Urinary bladder (tissue), 3 donors: ENCODE measurements at regions not wholly inside any gene's neighbourhood (a gene's known extent, or its start where the extent isn't known, plus 50 kb on each side); places are given as distances from the start of the nearest gene placed in this dataset.
A peak's percentile ranks its signal among the peaks of the same experiment; 100 is the strongest.
"Not testable (repeated sequence)": the region's sequence is repeated elsewhere in the genome, so short reads cannot be mapped to it uniquely, and the experiment has no call there.

ENCODE experiments used
- DNase-seq: peaks from one replicate; pipeline ENCODE4 v3.0.0-alpha.2; 2015; ENCODE audit errors: extremely low spot score
- H3K27ac ChIP-seq: one replicate; pipeline ENCODE4 v1.5.1; 2013; ENCODE audit warnings: low read depth, mild to moderate bottlenecking, moderate library complexity
- H3K36me3 ChIP-seq: one replicate; pipeline ENCODE4 v1.6.1; 2013; ENCODE audit warnings: mild to moderate bottlenecking, moderate library complexity; ENCODE audit not compliant: insufficient read depth
- H3K4me1 ChIP-seq: one replicate; pipeline ENCODE4 v1.6.1; 2013; ENCODE audit warnings: mild to moderate bottlenecking, moderate library complexity; ENCODE audit not compliant: insufficient read depth
- H3K4me3 ChIP-seq: one replicate; pipeline ENCODE4 v1.5.1; 2013; ENCODE audit warnings: low read depth, low read length
- WGBS: extraction: QIAGEN DNeasy Blood & Tissue Kit; methylation state at CpG from one replicate; pipeline ENCODE4 v1.1.7; 2013; 5-methylcytosine and 5-hydroxymethylcytosine counted together
- donor health status: healthy with polysubstance abuse.
- donor health status: healthy.

- no peak for DNase-seq
- H3K4me3 ChIP-seq, result no peak overlapping the region
- no peak overlapping the region for H3K27ac ChIP-seq
- no peaks in the 10 kb centered on the region for H3K36me3 ChIP-seq
- no peaks in the 10 kb centered on the region for H3K4me1 ChIP-seq
These were observed 620.5 kb upstream of the CITED2 start for GRCh38 chr6:139994998-139995397.

DNA sequence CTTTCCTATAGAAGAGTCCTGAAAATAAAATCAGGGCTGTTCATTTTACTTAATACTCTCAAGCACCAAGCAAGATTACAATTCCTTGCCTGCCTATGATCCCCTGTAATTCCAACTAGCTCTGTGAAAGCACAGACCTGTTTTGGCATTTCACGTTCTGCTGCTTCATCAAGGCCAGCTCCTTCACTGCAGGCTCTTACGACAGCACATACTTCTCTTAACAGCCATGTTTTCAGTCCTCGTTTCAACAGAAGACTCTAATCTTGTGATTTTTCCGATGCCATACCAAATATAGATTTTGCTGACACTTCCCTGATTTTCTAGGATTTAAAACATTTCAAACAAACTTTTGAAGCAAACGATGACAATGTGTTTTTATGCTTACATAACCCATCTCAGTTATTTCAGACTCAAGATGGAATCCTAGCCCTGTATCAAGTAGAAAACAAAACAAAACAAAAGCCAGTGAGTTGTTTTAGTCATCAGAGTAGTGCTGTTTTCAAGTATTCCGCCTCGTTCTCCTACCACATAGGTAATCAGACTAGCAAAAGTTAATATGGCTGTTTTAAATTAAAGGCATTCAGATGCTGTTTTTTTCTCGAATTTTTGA lies 616.5 kb upstream of the CITED2 start:
- DNase-seq, result no peak
- Histone ChIP-seq H3K4me3 (no peak overlapping the region), H3K36me3 (no peaks in the 10 kb centered on the region), H3K4me1 (no peaks in the 10 kb centered on the region), H3K27ac (peak overlapping the region; percentile 30)
- WGBS, result 32% methylated on average over 8 of the region's 8 CpGs

DNA sequence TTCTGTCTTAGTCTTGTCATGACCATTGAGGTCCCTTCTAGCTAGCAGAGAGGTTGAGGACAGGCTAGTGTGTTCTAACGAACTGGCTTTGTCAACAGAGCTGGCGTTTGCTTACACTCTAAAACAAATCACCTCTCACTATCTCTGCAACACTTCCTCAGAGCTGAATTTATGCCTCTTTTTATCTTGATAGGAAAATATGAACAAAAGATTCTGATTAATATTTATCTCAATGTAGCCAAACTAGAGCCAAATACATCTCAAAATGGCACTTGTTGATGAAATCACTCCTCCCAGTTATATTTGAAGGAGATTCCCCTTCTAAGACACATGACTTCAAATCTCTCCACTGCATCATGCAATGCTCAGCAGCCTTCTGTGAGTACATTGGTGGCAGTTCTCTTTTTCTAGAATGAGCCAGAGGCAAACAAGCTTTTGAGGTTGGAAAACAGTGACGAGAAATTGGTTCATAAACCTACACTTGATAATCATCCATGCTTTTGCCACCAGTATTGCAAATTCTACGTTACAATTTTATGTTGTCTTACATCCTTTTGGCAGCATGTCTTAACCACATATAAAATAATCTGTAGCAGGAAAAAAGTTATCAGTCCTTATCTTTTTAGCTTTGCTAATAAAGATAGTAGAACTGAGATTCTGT lies 615.7 kb upstream of the CITED2 start:
- no peak for DNase-seq
- WGBS, result 24% methylated on average over 4 of the region's 4 CpGs
- Histone ChIP-seq H3K4me3 (no peak overlapping the region), H3K36me3 (no peaks in the 10 kb centered on the region), H3K4me1 (no peaks in the 10 kb centered on the region), H3K27ac (no peak overlapping the region)

DNA sequence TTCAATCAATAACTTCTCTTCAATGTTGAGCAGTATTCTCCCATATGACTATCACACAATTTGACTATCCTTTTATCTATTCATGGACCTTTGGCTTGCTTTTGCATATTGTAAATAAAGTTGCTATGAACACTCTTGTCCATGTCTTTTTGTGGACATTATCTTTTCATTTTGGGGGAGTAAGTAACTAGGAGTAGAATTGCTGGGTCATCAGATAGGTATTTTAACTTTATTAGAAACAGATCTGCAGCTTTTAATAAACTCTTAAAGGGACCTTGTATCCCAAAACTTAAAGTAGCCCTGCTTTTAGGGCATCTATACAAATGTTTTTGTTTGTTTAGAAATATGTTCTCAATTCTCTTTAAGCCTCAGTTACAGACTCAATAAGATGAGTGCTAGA lies 614.2 kb upstream of the CITED2 start:
- Histone ChIP-seq H3K4me1 (no peaks in the 10 kb centered on the region), H3K36me3 (no peaks in the 10 kb centered on the region), H3K27ac (no peak overlapping the region), H3K4me3 (no peak overlapping the region)
- no peak for DNase-seq

GRCh38 chr6:139987091-139987490 lies 612.6 kb upstream of the CITED2 start:
- DNase-seq, result no peak
- H3K4me1 ChIP-seq, result no peaks in the 10 kb centered on the region
- H3K36me3 ChIP-seq, result no peaks in the 10 kb centered on the region
- no peak overlapping the region for H3K4me3 ChIP-seq
- no peak overlapping the region for H3K27ac ChIP-seq

GRCh38 chr6:139985236-139985815 lies 610.9 kb upstream of the CITED2 start:
- DNase-seq, result no peak
- Histone ChIP-seq H3K4me3 (no peak overlapping the region), H3K27ac (no peak overlapping the region), H3K4me1 (no peaks in the 10 kb centered on the region), H3K36me3 (no peaks in the 10 kb centered on the region)

- H3K27ac ChIP-seq, result no peak overlapping the region
- no peaks in the 10 kb centered on the region for H3K4me1 ChIP-seq
- H3K36me3 ChIP-seq, result no peaks in the 10 kb centered on the region
- DNase-seq, result no peak
- no peak overlapping the region for H3K4me3 ChIP-seq
- 90% methylated on average over 6 of the region's 6 CpGs for WGBS
These were observed 609.9 kb upstream of the CITED2 start for GRCh38 chr6:139984317-139984716.

DNA sequence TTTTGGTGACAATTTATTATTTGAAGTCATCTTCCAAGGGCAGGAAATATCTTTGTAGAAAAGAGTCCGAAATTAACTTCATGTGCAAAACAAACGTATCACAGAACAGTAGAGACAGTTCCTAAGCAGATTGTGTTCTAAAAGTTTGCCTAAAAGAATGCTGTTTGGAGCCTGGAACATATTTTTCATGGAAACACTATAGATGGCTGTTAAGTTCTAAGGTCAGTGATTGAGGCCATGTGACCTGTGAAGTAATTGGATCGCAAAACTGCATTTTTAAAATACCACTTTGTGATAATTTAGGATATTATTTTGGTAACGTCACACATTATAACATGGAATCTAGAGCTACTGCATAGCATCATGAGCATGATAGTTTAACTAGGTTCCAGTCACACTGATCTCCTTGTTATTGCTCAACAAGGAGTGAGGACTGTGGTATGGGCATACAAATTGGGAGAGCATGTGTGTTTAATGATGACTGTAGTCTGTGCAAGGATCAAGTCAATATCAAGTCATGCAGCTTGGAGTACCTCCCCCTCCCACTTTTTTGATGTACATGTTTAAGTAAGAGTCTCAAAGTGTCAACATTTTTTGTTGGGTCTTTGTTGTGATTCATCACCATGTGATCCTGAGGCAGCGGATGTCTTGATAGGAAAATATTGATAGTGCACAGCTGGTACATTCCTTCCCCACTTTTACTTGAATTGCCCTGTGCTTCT lies 609.3 kb upstream of the CITED2 start:
- Histone ChIP-seq H3K4me1 (no peaks in the 10 kb centered on the region), H3K36me3 (no peaks in the 10 kb centered on the region), H3K4me3 (no peak overlapping the region), H3K27ac (no peak overlapping the region)
- WGBS, result 42% methylated on average over 5 of the region's 5 CpGs
- DNase-seq, result no peak

GRCh38 chr6:139982652-139983295 lies 608.3 kb upstream of the CITED2 start:
- H3K36me3 ChIP-seq, result no peaks in the 10 kb centered on the region
- peak overlapping the region; percentile 64 for H3K27ac ChIP-seq
- DNase-seq, result no peak
- H3K4me3 ChIP-seq, result no peak overlapping the region
- 31% methylated on average over 4 of the region's 4 CpGs for WGBS
- no peaks in the 10 kb centered on the region for H3K4me1 ChIP-seq

DNA sequence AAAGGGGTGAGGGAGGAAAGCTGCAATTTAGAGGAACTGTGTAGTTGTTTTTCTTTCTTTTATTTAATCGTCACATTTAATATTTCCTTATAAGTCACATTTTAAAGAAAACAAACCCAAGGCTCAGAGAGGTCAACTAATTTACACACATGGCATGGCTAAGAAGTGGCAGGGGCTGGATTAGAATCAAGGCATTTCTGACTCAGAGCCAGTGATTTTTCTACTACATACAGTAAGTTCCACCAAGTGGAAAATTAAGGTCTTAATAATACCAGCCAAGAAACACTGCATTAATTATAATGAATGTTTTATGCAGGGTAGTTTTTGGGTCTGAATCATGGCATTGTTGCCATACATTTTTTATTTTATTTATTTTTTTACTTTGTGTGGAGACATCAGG lies 607.7 kb upstream of the CITED2 start:
- H3K4me1 ChIP-seq, result no peaks in the 10 kb centered on the region
- 0% methylated on average over 1 of the region's 1 CpG for WGBS
- DNase-seq, result no peak
- no peak overlapping the region for H3K4me3 ChIP-seq
- no peak overlapping the region for H3K27ac ChIP-seq
- no peaks in the 10 kb centered on the region for H3K36me3 ChIP-seq

- Histone ChIP-seq H3K27ac (peak overlapping the region; percentile 33), H3K36me3 (no peaks in the 10 kb centered on the region), H3K4me1 (no peaks in the 10 kb centered on the region), H3K4me3 (no peak overlapping the region)
- DNase-seq, result no peak
- WGBS, result 6% methylated on average over 5 of the region's 5 CpGs
These were observed 607.3 kb upstream of the CITED2 start for GRCh38 chr6:139981768-139982181.

DNA sequence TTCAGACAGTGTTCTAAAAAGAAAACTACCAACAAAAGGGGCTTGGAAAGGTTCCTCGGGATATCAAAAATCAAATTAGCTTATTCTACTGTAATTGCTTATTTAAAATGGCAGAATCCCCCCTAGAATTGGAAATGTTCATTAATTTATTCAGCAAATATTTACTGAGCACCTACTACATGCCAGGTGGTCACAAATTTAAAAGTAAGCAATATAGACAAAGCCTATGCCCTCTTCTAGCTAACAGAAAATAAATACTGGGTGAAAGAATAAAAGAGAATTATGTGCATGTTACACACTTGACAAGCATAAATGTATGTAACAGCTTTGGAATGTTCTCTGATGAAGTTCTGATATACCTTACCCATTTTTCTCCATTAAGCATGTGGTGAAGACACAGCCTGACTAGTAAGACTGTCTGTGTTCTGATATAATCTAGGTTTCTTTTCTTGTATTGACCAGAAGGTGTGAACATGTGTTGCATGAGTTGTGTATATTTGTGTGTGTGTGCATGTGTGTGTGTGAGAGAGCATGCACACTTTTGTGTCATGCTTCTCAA lies 606.7 kb upstream of the CITED2 start:
- Histone ChIP-seq H3K4me3 (no peak overlapping the region), H3K36me3 (no peaks in the 10 kb centered on the region), H3K27ac (no peak overlapping the region), H3K4me1 (no peaks in the 10 kb centered on the region)
- WGBS, result 87% methylated on average over 1 of the region's 1 CpG
- no peak for DNase-seq

DNA sequence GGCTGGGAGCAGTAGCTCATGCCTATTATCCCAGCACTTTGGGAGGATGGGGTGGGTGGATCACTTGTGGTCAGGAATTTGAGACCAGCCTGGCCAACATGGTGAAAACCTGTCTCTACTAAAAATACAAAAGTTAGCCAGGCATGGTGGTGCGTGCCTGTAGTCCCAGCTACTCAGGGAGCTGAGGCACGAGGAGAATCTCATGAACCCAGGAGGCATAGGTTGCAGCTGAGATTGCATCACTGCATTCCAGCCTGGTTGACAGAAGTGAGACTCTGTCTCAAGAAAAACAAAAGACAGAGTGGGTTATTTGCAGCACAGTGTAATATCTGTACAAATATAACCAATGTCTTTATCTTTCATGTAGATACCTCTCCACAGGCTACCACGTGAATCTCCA lies 606.2 kb upstream of the CITED2 start:
- WGBS, result 48% methylated on average over 3 of the region's 3 CpGs
- not testable (repeated sequence) for H3K36me3 ChIP-seq, H3K4me1 ChIP-seq, H3K27ac ChIP-seq, DNase-seq, H3K4me3 ChIP-seq
